ENCODE measurements at regions not wholly inside any gene's neighbourhood (a gene's known extent, or its start where the extent isn't known, plus 50 kb on each side); places are given as distances from the start of the nearest gene placed in this dataset.

GRCh38 chr5:29715167-29715566 lies 1478.3 kb upstream of the CDH6 start:
- Histone ChIP-seq H3K36me3 (ENCODE audit: control insufficient read depth in 2 of 4, insufficient read depth in 4 of 4, low read length in 3 of 4) (no peaks in the 10 kb centered on the region), H2AK5ac (ENCODE audit: low read depth, low read length) (no peak overlapping the region), H2BK15ac (ENCODE audit: low read length) (no peak overlapping the region), H4K91ac (replicated peaks; ENCODE audit: insufficient read length, low read length) (no peak overlapping the region), H3K79me1 (ENCODE audit: low read depth, low read length) (no peaks in the 10 kb centered on the region), H3K4me3 (ENCODE audit: extremely low read depth in 1 of 4, insufficient read depth in 2 of 4, low read depth in 3 of 4, low read length in 4 of 4) (no peak overlapping the region), H2BK12ac (ENCODE audit: low read depth, low read length) (no peak overlapping the region), H3K27me3 (replicated peaks in 1 of 4; ENCODE audit: control insufficient read depth in 3 of 4, extremely low read depth in 1 of 4, insufficient read depth in 3 of 4, low read length in 3 of 4) (no peaks in the 10 kb centered on the region), H4K8ac (ENCODE audit: extremely low read depth, insufficient read depth, low read length) (no peak overlapping the region), H3K9ac (replicated peaks in 1 of 4; ENCODE audit: extremely low read depth in 1 of 4, low read depth in 3 of 4, low read length in 3 of 4) (no peak overlapping the region), H3K56ac (replicated peaks; ENCODE audit: insufficient read length, low read depth, low read length) (no peak overlapping the region), H3K14ac (ENCODE audit: insufficient read length) (no peak overlapping the region), H3K4me2 (ENCODE audit: insufficient read depth in 1 of 2, low read depth in 2 of 2, low read length in 2 of 2) (no peak overlapping the region), H4K5ac (ENCODE audit: insufficient read length, low read depth, low read length) (no peak overlapping the region), H3K4ac (replicated peaks; ENCODE audit: insufficient read length, low read depth, low read length) (no peak overlapping the region), H3K79me2 (ENCODE audit: control insufficient read depth in 1 of 2, insufficient read depth in 2 of 2, low read length in 2 of 2) (no peaks in the 10 kb centered on the region), H3K9me3 (ENCODE audit: insufficient read depth in 2 of 2, low read depth in 1 of 2, low read length in 1 of 2) (no peaks in the 10 kb centered on the region), H3K23ac (ENCODE audit: insufficient read length) (no peak overlapping the region), H3K18ac (ENCODE audit: extremely low read depth, low read length) (no peak overlapping the region), H2BK20ac (ENCODE audit: low read length) (no peak overlapping the region), H3K23me2 (ENCODE audit: low read depth, low read length) (no peaks in the 10 kb centered on the region; the same call in 1 of the 2 replicates), H2BK120ac (replicated peaks; ENCODE audit: low read depth, low read length) (no peak overlapping the region), H2BK5ac (ENCODE audit: low read depth, low read length) (no peak overlapping the region), H4K20me1 (replicated peaks in 1 of 2; ENCODE audit: control insufficient read depth in 1 of 2, insufficient read depth in 2 of 2, low read length in 2 of 2) (no peaks in the 10 kb centered on the region), H2AFZ (ENCODE audit: low read length) (no peak overlapping the region), H3K4me1 (replicated peaks in 1 of 4; ENCODE audit: control insufficient read depth in 3 of 4, insufficient read depth in 4 of 4, low read length in 3 of 4) (no peaks in the 10 kb centered on the region), H3K27ac (ENCODE audit: low read depth, low read length) (no peak overlapping the region)
- ChIA-PET POLR2A (ENCODE audit: partially characterized antibody) (no interaction called here), CTCF (ENCODE audit: partially characterized antibody) (no interaction called here)
- no peak for FAIRE-seq
- no peak for DNase-seq (ENCODE audit: low read depth in 1 of 2, low spot score in 2 of 2)
- no peak for TF ChIP-seq BCL11A (IDR thresholded peaks at IDR 0.05; ENCODE audit: low read depth in 2 of 2, low read length in 2 of 2)
- TF ChIP-seq HDAC2 (IDR thresholded peaks at IDR 0.05; ENCODE audit: borderline replicate concordance in 1 of 2, low read depth in 2 of 2, low read length in 2 of 2): no peak
- TF ChIP-seq CREB1 (IDR thresholded peaks at IDR 0.05): no peak
- TF ChIP-seq YY1 (IDR thresholded peaks at IDR 0.05; ENCODE audit: low read depth, low read length): no peak
- TF ChIP-seq ATF3 (IDR thresholded peaks at IDR 0.05; ENCODE audit: insufficient read depth, low read depth, low read length): no peak
- no peak for TF ChIP-seq SIN3A (conservative IDR thresholded peaks at IDR 0.05 in 1 of 2, IDR thresholded peaks at IDR 0.05 in 1 of 2; ENCODE audit: low read depth in 1 of 2, low read length in 2 of 2)
- TF ChIP-seq, protein P1, sequence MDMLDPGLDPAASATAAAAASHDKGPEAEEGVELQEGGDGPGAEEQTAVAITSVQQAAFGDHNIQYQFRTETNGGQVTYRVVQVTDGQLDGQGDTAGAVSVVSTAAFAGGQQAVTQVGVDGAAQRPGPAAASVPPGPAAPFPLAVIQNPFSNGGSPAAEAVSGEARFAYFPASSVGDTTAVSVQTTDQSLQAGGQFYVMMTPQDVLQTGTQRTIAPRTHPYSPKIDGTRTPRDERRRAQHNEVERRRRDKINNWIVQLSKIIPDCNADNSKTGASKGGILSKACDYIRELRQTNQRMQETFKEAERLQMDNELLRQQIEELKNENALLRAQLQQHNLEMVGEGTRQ (IDR thresholded peaks at IDR 0.05; ENCODE audit: low read length): no peak
- no peak for TF ChIP-seq JUN (IDR thresholded peaks at IDR 0.05; ENCODE audit: low read depth, low read length)
- no peak for TF ChIP-seq CTBP2 (IDR thresholded peaks at IDR 0.05; ENCODE audit: borderline replicate concordance, insufficient read depth, insufficient read length, low read length)
- TF ChIP-seq BRCA1 (IDR thresholded peaks at IDR 0.05; ENCODE audit: low read depth, low read length): no peak
- TF ChIP-seq SAP30 (IDR thresholded peaks at IDR 0.05; ENCODE audit: insufficient read depth, insufficient replicate concordance, low read length): no peak
- no peak for TF ChIP-seq SP4 (IDR thresholded peaks at IDR 0.05; ENCODE audit: low read length)
- TF ChIP-seq EZH2 (IDR thresholded peaks at IDR 0.05; ENCODE audit: low read depth, low read length, severe bottlenecking): no peak
- TF ChIP-seq HDAC6 (IDR thresholded peaks at IDR 0.05; ENCODE audit: low read depth, low read length): no peak

Measured in H1 (cell line).